ENCODE measurements at regions not wholly inside any gene's neighbourhood (a gene's known extent, or its start where the extent isn't known, plus 50 kb on each side); places are given as distances from the start of the nearest gene placed in this dataset.
"Not testable (repeated sequence)": the region's sequence is repeated elsewhere in the genome, so short reads cannot be mapped to it uniquely, and the experiment has no call there.

DNA sequence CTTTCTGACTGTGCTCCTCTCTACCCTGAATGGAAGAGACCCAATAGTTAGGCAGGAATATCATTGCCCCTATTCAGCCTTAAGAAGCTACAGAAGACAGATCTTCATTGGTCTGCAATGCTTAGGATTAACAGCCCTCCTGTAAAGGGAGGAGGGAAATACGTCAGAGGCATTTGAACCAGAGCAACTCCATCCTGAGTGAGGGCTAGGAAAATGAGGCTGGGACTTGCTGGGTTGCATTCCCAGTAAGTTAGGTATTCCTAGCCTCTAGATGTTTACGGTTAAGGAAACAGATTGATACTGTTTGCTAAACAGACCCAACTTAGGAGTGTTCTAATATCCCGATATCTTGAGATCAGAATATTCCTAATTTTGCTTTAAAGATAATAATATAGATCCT is 63.5 kb downstream of the PCDH18 start:
- no peak for DNase-seq

- DNase-seq, result no peak
Measured at GRCh38 chr4:137467537-137467936, 64.8 kb downstream of the PCDH18 start.

DNA sequence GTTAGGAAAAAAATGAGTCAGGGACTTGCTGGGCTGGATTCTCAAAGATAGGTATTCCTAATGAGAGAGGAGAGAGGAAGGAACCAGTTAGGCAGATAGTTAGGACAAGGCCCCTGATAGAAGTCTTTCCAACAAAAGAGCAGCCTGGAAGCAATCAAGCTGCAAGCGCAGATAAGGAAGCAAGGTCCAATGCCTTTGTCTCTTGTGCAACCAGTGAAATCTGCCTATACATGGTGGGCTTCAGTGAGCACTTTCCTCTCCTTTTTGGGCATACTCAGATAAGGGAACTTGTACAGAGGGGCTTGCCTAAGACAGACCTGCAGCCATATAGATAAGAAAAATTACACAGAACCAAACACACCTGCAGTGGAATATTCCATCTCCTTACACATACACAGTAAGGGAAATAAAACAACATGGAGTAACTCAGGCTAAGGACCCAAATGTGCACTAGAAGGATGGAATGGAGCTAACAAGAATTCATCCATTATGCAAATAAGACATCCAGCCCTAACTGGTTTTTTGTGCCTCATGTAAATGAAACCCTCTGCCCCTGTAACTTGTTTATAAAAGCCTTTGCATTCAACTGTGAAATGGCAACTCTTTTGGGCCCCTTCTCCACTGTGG is 68.8 kb downstream of the PCDH18 start:
- DNase-seq, result no peak

- DNase-seq, result no peak
Measured at GRCh38 chr4:137455647-137456321, 76.5 kb downstream of the PCDH18 start.

GRCh38 chr4:137454767-137455166 is 77.5 kb downstream of the PCDH18 start:
- DNase-seq, result no peak

DNA sequence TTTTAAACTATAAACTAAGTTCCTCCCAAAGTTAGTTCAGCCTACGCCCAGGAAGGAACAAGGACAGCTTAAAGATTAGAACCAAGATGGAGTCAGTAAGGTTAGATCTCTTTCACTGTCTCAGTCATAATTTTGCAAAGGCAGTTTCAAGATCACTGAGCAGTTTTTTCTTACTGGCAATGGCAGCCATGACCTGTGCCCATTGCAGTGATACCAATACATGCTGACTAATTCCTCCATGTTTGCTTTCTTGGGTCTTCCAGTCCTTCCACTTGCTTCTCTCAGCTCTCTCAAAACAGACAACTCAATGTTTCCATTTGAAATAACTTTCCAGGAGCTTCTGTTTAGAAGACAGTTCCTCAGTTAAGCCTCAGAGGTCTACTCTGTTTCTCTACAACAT is 79.5 kb downstream of the PCDH18 start:
- no peak for DNase-seq

DNA sequence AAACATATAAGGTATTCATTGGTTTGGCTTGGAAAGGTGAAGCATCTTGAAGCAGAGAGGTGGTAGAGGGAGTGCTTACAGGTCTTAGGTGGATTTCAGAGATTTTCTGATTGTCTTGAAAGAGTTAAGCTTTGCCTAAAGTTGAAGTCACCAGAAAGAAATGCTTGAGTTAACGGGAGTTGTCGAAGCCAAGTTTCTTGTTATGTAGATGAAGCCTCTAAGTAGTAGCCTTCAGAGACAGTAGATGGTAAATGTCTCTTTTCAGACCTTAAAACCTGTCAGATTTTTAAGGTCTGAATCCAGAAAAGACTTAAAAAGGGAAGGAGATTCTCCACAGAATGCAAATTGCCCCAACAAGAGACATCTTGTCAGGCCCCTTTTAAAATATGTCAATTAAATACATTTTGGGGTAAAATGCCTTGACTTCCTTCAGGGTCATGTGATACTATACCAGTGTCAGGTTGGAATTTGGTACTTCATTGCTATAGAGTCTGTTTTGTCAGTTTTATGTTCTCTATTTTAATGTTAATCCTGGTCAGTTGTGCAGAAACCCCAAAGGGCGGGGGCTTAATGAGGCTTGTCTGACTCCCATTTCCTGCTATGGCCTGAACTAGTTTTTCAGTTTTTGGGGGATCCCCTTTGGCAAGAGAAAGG is 81.0 kb downstream of the PCDH18 start:
- DNase-seq, result no peak

GRCh38 chr4:137448402-137448801 is 83.9 kb downstream of the PCDH18 start:
- DNase-seq, result no peak

- no peak for DNase-seq
Measured at GRCh38 chr4:137446071-137446470, 86.2 kb downstream of the PCDH18 start.

DNA sequence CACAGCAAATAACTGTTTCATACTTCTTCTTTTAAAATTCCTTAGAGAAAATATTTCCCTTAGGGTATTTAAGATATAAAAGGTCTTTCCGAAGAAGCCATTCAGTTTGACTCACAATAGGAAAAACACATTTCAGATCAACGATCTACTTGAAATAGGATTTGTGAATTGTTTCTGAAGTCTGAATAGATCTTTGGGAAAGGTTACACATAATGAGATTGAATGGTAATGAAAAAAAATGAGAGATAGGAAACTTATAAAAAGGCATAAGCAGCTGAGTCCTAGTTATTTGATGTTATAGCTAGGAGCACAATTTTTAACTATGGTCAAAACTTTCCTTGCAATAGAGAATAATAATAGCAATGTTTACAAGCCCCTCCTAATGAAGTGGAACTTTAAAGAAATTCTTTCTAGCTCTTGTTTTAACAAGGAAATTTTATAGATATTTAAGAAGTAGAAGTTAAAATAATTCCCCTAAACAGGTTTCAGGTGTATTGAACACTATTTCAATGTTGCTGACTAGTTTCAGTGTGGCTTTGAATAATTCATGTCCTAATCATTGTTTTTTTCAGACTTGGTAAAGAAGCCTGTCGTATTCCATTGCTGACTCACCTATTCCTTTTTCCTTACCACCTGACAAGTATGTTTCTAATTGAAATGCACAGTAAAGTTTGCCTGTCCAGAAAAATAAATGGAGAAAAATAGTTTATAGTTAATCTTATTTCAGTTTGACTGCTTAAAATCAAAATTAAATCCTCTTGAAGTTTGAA is 89.1 kb downstream of the PCDH18 start:
- DNase-seq, result no peak

GRCh38 chr4:137432446-137433311 is 99.6 kb downstream of the PCDH18 start:
- peak in 1 of 2 donors; percentile 3 for DNase-seq

GRCh38 chr4:137430171-137430570 is 102.1 kb downstream of the PCDH18 start:
- DNase-seq, result no peak

GRCh38 chr4:137427411-137427810 is 104.9 kb downstream of the PCDH18 start:
- no peak for DNase-seq

GRCh38 chr4:137425281-137425680 is 107.0 kb downstream of the PCDH18 start:
- no peak for DNase-seq

- no peak for DNase-seq
Measured at GRCh38 chr4:137422666-137423065, 109.6 kb downstream of the PCDH18 start.

GRCh38 chr4:137421796-137422195 is 110.5 kb downstream of the PCDH18 start:
- no peak for DNase-seq

GRCh38 chr4:137420901-137421396 is 111.3 kb downstream of the PCDH18 start:
- DNase-seq, result no peak

GRCh38 chr4:137417676-137418075 is 114.6 kb downstream of the PCDH18 start:
- DNase-seq, result no peak

GRCh38 chr4:137414802-137415201 is 117.5 kb downstream of the PCDH18 start:
- no peak for DNase-seq

DNA sequence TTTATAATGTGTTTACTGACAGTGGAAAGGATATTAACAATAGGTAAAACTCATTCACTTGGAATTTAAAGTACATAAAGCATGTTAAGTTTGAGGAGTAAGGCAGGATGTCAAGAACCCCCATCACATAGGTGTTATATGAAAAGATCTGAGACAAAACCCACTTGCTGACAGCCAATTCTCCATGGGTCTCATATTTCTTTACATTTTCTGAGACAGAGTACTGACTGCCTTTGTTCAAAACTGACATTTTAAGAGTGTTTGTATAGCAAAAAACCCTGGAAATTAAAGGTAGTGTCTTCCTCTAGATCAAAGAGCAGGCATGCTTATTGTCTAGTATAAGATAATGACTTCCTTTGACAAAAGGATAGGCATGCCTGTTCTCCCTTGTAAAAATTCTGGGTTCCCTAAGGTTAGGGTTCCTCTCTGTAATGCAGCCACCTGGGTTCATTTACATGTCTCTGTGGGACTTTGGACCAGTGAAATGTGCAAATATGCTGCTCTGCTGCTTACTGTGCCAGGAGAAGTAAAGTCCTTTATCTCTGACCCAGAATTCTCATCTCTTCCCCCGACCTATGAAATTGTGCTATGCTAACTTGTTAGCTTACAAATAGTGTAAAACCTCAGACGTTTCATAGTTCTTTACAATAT is 123.6 kb downstream of the PCDH18 start:
- DNase-seq, result no peak

DNA sequence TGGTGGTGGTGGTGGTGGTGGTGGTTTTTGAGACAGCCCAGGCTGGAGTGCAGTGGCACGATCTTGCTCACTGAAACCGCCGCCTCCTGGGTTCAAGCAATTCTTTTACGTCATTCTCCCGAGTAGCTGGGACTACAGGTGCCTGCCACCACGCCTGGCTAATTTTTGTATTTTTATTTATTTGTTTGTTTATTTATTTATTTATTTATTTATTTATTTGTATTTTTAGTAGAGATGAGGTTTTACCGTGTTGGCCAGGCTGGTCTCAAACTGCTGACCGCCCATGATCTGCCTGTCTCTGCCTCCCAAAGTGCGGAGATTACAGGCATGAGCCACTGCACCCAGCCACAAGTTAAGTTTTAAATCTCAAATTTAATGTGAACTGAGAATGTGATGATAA is 126.5 kb downstream of the PCDH18 start:
- not testable (repeated sequence) for DNase-seq

Data from right lung (tissue), 2 donors.